ENCODE measurements at regions not wholly inside any gene's neighbourhood (a gene's known extent, or its start where the extent isn't known, plus 50 kb on each side); places are given as distances from the start of the nearest gene placed in this dataset.

- DNase-seq = no peak
- H3K4me1 Mint-ChIP-seq (ENCODE audit: low read depth) = no peaks in the 10 kb centered on the region
- no peaks in the 10 kb centered on the region for H3K9me3 Mint-ChIP-seq
- H3K27ac Mint-ChIP-seq = no peak overlapping the region
- H3K4me3 Mint-ChIP-seq = no peak overlapping the region
- ChIA-PET CTCF (no interaction called here), POLR2A (interaction anchor here (0.6 kb wide), 1 partner anchor 633 kb away, joined by 5 read pairs; no protein-coding TSS in a partner anchor)
- no peaks in the 10 kb centered on the region for H3K36me3 Mint-ChIP-seq
- no peaks in the 10 kb centered on the region for H3K27me3 Mint-ChIP-seq
- intact Hi-C loops (cut with micrococcal nuclease) = no loop called here
Measured at GRCh38 chr6:140758169-140758877, 1374.4 kb upstream of the GJE1 start.

- no peaks in the 10 kb centered on the region for H3K27me3 Mint-ChIP-seq
- intact Hi-C loops (cut with micrococcal nuclease) = no loop called here
- no peak for DNase-seq
- H3K4me1 Mint-ChIP-seq (ENCODE audit: low read depth) = no peaks in the 10 kb centered on the region
- ChIA-PET POLR2A (no interaction called here), CTCF (no interaction called here)
- H3K36me3 Mint-ChIP-seq = no peaks in the 10 kb centered on the region
- H3K27ac Mint-ChIP-seq = no peak overlapping the region
- H3K9me3 Mint-ChIP-seq = peaks cover 19% of the 10 kb centered on the region
- H3K4me3 Mint-ChIP-seq = no peak overlapping the region
Measured at GRCh38 chr6:140752234-140752633, 1377.8 kb upstream of the CITED2 start.

GRCh38 chr6:140747114-140747513 lies 1372.7 kb upstream of the CITED2 start:
- CTCF ChIA-PET = no interaction called here
- H3K27me3 Mint-ChIP-seq = no peaks in the 10 kb centered on the region
- peaks cover 25% of the 10 kb centered on the region for H3K9me3 Mint-ChIP-seq

GRCh38 chr6:140744659-140745320 lies 1370.3 kb upstream of the CITED2 start:
- no peak for DNase-seq
- no peaks in the 10 kb centered on the region for H3K27me3 Mint-ChIP-seq
- no peak overlapping the region for H3K27ac Mint-ChIP-seq
- intact Hi-C loops (cut with micrococcal nuclease) = no loop called here
- H3K4me1 Mint-ChIP-seq (ENCODE audit: low read depth) = no peaks in the 10 kb centered on the region
- peaks cover 21% of the 10 kb centered on the region for H3K9me3 Mint-ChIP-seq
- ChIA-PET POLR2A (no interaction called here), CTCF (no interaction called here)
- H3K36me3 Mint-ChIP-seq = peaks cover 2% of the 10 kb centered on the region
- H3K4me3 Mint-ChIP-seq = no peak overlapping the region

More at GRCh38 chr6:140747114-140747513, 1372.7 kb upstream of the CITED2 start:
- Mint-ChIP-seq H3K36me3 (peaks cover 2% of the 10 kb centered on the region), H3K4me3 (no peak overlapping the region), H3K27ac (no peak overlapping the region), H3K4me1 (ENCODE audit: low read depth) (no peaks in the 10 kb centered on the region)
- DNase-seq = no peak
- intact Hi-C loops (cut with micrococcal nuclease) = no loop called here
- POLR2A ChIA-PET = interaction anchor here (0.6 kb wide), 1 partner anchor 1925 kb away, joined by 3 read pairs; no protein-coding TSS in a partner anchor

GRCh38 chr6:140736231-140736630 lies 1361.8 kb upstream of the CITED2 start:
- no peaks in the 10 kb centered on the region for H3K4me1 Mint-ChIP-seq (ENCODE audit: low read depth)
- H3K36me3 Mint-ChIP-seq = no peaks in the 10 kb centered on the region
- no peaks in the 10 kb centered on the region for H3K9me3 Mint-ChIP-seq
- ChIA-PET CTCF (no interaction called here), POLR2A (no interaction called here)
- no peak for DNase-seq
- H3K27me3 Mint-ChIP-seq = no peaks in the 10 kb centered on the region
- H3K27ac Mint-ChIP-seq = no peak overlapping the region
- H3K4me3 Mint-ChIP-seq = no peak overlapping the region
- intact Hi-C loops (cut with micrococcal nuclease) = no loop called here

GRCh38 chr6:140732991-140733390 lies 1358.5 kb upstream of the CITED2 start:
- CTCF ChIA-PET = no interaction called here
- no peak for DNase-seq
- no peak overlapping the region for H3K27ac Mint-ChIP-seq
- no peaks in the 10 kb centered on the region for H3K9me3 Mint-ChIP-seq
- H3K36me3 Mint-ChIP-seq = no peaks in the 10 kb centered on the region
- no peak overlapping the region for H3K4me3 Mint-ChIP-seq
- no peaks in the 10 kb centered on the region for H3K27me3 Mint-ChIP-seq
- intact Hi-C loops (cut with micrococcal nuclease) = no loop called here
- POLR2A ChIA-PET = no interaction called here
- no peaks in the 10 kb centered on the region for H3K4me1 Mint-ChIP-seq (ENCODE audit: low read depth)

- intact Hi-C loops (cut with micrococcal nuclease) = no loop called here
- H3K27me3 Mint-ChIP-seq = no peaks in the 10 kb centered on the region
- no peak overlapping the region for H3K27ac Mint-ChIP-seq
- ChIA-PET POLR2A (no interaction called here), CTCF (no interaction called here)
- DNase-seq = no peak
- no peak overlapping the region for H3K4me3 Mint-ChIP-seq
- H3K9me3 Mint-ChIP-seq = no peaks in the 10 kb centered on the region
- H3K4me1 Mint-ChIP-seq (ENCODE audit: low read depth) = no peaks in the 10 kb centered on the region
- H3K36me3 Mint-ChIP-seq = no peaks in the 10 kb centered on the region
Measured at GRCh38 chr6:140732155-140732554, 1357.7 kb upstream of the CITED2 start.

- intact Hi-C loops (cut with micrococcal nuclease) = no loop called here
- ChIA-PET POLR2A (no interaction called here), CTCF (no interaction called here)
- Mint-ChIP-seq H3K27me3 (no peaks in the 10 kb centered on the region), H3K9me3 (no peaks in the 10 kb centered on the region), H3K4me1 (ENCODE audit: low read depth) (no peaks in the 10 kb centered on the region), H3K27ac (no peak overlapping the region), H3K4me3 (no peak overlapping the region), H3K36me3 (no peaks in the 10 kb centered on the region)
- no peak for DNase-seq
Measured at GRCh38 chr6:140731741-140732140, 1357.3 kb upstream of the CITED2 start.

GRCh38 chr6:140729521-140729920 lies 1355.1 kb upstream of the CITED2 start:
- ChIA-PET CTCF (no interaction called here), POLR2A (no interaction called here)
- intact Hi-C loops (cut with micrococcal nuclease) = no loop called here
- no peak overlapping the region for H3K4me3 Mint-ChIP-seq
- DNase-seq = no peak
- no peaks in the 10 kb centered on the region for H3K27me3 Mint-ChIP-seq
- no peak overlapping the region for H3K27ac Mint-ChIP-seq
- no peaks in the 10 kb centered on the region for H3K4me1 Mint-ChIP-seq (ENCODE audit: low read depth)
- no peaks in the 10 kb centered on the region for H3K9me3 Mint-ChIP-seq
- no peaks in the 10 kb centered on the region for H3K36me3 Mint-ChIP-seq

- H3K36me3 Mint-ChIP-seq = peaks cover 4% of the 10 kb centered on the region
- no peak overlapping the region for H3K4me3 Mint-ChIP-seq
- DNase-seq = no peak
- H3K27ac Mint-ChIP-seq = no peak overlapping the region
- no peaks in the 10 kb centered on the region for H3K4me1 Mint-ChIP-seq (ENCODE audit: low read depth)
- CTCF ChIA-PET = no interaction called here
- intact Hi-C loops (cut with micrococcal nuclease) = no loop called here
- peaks cover 2% of the 10 kb centered on the region for H3K27me3 Mint-ChIP-seq
- POLR2A ChIA-PET = no interaction called here
- H3K9me3 Mint-ChIP-seq = peaks cover 6% of the 10 kb centered on the region
Measured at GRCh38 chr6:140718021-140718420, 1343.6 kb upstream of the CITED2 start.

- H3K9me3 Mint-ChIP-seq = peaks cover 6% of the 10 kb centered on the region
- CTCF ChIA-PET = no interaction called here
- DNase-seq = no peak
- POLR2A ChIA-PET = no interaction called here
- intact Hi-C loops (cut with micrococcal nuclease) = no loop called here
- no peaks in the 10 kb centered on the region for H3K4me1 Mint-ChIP-seq (ENCODE audit: low read depth)
- H3K27ac Mint-ChIP-seq = no peak overlapping the region
- no peaks in the 10 kb centered on the region for H3K27me3 Mint-ChIP-seq
- peaks cover 4% of the 10 kb centered on the region for H3K36me3 Mint-ChIP-seq
- no peak overlapping the region for H3K4me3 Mint-ChIP-seq
Measured at GRCh38 chr6:140713495-140713894, 1339.0 kb upstream of the CITED2 start.

GRCh38 chr6:140711019-140711613 lies 1336.7 kb upstream of the CITED2 start:
- Mint-ChIP-seq H3K27ac (no peak overlapping the region), H3K4me1 (ENCODE audit: low read depth) (no peaks in the 10 kb centered on the region), H3K36me3 (no peaks in the 10 kb centered on the region), H3K27me3 (no peaks in the 10 kb centered on the region), H3K4me3 (no peak overlapping the region), H3K9me3 (no peaks in the 10 kb centered on the region)
- ChIA-PET CTCF (no interaction called here), POLR2A (no interaction called here)
- intact Hi-C loops (cut with micrococcal nuclease) = no loop called here
- DNase-seq = no peak

- H3K27me3 Mint-ChIP-seq = no peaks in the 10 kb centered on the region
- H3K9me3 Mint-ChIP-seq = no peaks in the 10 kb centered on the region
- H3K4me3 Mint-ChIP-seq = no peak overlapping the region
- H3K4me1 Mint-ChIP-seq (ENCODE audit: low read depth) = no peaks in the 10 kb centered on the region
- CTCF ChIA-PET = no interaction called here
- no peak overlapping the region for H3K27ac Mint-ChIP-seq
- H3K36me3 Mint-ChIP-seq = no peaks in the 10 kb centered on the region
- intact Hi-C loops (cut with micrococcal nuclease) = no loop called here
- POLR2A ChIA-PET = interaction anchor here (0.6 kb wide), 1 partner anchor 1442 kb away, joined by 3 read pairs; no protein-coding TSS in a partner anchor
- no peak for DNase-seq
Measured at GRCh38 chr6:140708441-140708840, 1334.0 kb upstream of the CITED2 start.
